ENCODE measurements at regions not wholly inside any gene's neighbourhood (a gene's known extent, or its start where the extent isn't known, plus 50 kb on each side); places are given as distances from the start of the nearest gene placed in this dataset.

DNA sequence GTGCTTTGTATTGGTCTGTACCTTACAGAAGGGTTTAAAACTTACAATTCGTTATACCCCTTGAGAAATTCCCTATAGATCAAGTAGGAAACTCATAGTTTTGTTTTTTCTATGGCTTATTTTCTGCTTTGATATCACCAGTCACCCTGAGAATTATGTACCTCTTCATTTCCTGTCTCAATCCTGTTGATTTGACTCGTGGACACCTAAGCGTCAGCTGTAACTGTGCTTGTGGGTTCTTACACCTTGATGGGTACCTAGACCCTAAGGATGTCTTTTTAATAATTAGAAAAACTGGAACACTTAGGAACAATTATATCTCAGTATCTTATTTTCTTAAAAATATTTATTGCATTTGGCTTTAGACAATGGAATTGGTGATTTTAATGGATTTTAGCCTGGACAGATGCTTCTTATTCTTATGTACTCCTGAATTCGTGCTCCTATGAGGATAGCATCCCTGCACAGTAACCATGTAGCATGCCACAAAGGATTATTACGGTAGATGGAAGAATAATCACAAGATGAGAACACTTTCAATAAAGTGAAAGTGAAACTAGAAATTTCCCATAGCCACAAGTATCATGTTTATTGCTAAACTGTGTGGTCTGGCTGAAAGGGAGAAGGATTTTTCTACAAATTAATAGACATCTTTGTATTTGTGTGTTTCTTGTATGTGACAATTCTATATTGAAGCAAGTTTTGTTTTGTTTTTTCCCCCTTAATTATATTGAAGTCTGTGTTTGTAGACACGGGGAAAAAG, 1920.3 kb upstream of the WWC1 start:
- no peak for DNase-seq

DNA sequence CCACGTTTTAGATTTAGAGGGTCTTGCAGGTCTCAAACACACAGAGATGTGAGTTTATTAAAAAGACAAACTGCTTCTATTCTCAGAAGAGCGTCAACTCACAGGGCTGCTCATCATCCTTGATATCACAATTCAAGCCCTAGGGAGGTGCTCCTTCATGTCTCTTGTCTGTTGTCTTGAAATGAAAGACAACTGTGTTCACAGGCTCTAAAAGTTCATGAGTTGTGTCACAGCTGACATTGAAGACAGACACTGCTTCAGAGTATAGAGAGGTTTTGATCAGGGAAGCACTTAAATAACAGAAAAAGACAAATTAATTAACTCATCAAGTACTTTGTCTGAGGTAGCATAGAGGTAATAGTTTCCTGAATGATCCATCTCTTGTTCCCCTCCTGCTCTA, 1917.6 kb upstream of the WWC1 start:
- DNase-seq = no peak

DNA sequence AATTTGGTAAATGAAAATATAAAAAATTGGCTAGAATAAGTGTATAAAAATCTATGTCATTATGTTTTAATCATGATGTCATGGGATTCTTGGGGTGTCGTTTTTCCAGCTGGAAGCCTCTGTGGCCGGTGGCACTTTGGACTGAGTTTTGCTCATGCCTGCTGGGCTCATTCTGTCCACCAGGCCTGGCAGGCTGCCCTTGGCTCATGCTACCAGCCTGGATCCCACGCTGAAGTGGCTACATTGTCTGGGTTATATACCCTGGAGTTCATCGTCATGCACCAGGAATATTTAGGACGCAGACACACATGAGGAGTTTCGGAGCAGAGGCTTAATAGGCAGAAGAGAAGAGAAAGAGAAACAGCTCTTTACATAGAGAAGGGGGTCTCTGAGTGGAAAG, 1913.7 kb upstream of the WWC1 start:
- DNase-seq = no peak

DNA sequence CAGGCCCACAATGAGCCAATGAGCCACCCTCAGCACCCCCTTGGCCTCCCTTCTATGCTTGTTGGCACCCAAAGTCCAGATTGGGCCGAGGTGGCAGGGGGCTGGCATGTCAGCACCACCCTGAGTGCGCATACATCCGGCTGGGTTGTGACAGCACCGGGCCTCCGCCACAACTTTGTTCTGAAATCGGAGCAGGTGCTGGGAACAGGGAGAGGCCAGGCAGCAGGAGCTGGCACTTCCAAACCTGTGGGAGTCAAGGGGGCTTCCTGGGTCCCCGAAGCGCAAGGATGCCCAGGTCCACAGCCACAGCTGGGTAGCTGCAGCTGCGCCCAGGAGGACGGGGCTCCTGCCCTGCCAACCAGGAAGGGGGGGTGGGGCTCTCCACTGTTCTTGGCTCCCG, 1911.9 kb upstream of the WWC1 start:
- no peak for DNase-seq

DNA sequence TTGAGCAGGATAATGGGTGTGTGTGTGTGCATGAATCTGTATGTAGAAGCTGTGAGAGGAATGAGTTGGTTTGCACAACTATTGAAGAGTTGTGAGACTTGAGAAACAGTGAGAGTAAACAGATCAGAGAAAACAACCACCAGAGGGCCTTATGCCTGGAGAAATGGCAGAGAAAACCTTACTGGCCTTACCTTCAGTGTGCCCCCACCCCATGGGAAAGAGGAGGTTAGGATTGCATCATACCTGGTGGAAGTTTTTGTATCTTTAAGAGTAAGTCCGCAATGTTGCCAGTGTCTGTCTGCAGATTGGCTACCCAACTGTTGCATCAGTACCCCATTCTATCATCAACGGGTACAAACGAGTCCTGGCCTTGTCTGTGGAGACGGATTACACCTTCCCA, 1909.4 kb upstream of the WWC1 start:
- no peak for DNase-seq

DNA sequence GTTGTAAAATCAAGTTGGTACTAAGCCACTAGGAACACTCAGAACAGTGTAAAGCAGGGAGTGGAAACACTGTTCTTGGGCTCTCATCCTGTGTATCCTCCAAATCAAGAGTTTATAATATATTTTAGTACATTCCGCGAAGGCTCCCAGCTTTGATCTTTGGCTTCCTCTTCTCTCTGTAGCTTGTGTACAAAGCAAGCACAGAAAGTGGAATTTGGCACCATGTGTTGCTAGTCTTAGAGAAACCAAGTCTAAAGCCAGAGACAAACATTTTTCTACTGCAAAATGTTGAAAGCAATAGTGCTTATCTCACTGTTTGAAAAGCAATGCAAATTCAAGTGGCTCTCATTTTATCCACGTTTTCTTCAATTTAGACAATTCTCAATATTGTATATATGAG, 1893.3 kb upstream of the WWC1 start:
- no peak for DNase-seq

DNA sequence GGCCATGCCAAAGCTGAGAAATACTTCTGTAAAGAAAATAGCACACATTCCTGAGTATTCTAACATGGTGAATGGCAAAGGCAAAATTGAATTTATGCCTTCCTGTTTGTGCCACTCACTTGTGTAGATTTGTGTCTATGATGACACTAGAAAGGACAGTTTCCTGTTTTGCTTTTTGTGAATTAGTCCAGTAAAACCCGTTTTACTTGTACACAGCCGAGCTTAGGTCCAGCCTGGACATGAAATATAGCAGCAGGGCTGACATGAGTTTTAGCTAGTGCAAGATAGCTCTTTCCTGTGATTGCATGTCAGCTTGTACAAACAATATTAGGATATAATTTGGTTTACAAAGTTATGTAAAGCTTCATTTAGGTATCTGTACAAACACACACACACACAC, 1891.7 kb upstream of the WWC1 start:
- DNase-seq = no peak

DNA sequence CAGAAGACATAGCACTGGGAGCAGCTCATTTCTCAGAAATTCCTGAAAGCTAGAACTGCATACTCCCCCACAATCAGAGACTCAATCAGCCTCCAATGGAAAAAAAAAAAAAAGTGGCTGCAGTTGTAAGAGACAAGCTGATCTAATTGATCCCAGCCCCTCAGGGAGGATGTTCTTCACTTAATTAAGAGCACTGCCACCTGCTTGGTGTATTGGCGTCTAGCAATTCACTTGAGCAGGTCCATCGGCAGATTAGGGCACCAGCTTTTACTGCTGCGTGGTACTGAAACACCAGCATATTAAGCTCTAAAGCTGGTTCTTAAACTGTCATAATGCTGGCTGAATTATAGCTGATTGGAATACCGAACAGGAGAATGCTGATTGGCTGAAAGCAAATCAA, 1890.1 kb upstream of the WWC1 start:
- no peak for DNase-seq

DNA sequence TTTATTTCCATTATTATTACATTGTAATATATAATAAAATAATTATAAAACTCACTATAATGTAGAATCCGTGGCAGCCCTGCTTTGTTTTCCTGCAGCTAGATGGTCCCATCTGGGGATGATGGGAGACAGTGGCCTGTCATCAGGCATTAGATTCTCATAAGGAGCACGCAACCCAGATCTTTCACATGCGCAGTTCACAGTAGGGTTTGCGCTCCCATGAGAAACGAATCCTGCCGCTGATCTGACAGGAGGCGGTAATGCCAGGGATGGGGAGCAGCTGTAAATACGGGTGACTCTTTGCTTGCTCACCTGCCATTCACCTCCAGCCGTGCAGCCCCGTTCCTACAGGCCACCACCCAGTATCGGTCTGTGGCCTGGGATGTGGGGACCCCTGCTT, 1879.3 kb upstream of the WWC1 start:
- DNase-seq = no peak

DNA sequence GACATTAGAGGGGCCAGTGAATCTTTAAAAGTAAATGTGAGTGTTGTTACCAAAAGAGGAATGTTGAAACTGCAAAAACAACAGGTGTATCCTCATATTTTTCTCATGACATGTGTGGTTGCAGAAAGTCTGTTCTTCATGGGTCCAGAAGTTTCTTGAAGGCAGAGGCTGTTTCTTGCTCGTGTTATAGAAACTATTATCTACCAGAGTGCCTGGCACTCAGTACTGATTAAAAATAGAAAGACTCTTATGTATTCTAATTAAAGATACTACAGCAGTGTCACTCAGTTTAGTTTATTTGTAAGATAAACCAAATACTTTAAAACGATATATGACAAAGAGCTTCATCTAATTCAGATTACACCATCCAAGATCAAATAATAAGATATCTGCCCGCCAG, 1864.2 kb upstream of the WWC1 start:
- no peak for DNase-seq

DNA sequence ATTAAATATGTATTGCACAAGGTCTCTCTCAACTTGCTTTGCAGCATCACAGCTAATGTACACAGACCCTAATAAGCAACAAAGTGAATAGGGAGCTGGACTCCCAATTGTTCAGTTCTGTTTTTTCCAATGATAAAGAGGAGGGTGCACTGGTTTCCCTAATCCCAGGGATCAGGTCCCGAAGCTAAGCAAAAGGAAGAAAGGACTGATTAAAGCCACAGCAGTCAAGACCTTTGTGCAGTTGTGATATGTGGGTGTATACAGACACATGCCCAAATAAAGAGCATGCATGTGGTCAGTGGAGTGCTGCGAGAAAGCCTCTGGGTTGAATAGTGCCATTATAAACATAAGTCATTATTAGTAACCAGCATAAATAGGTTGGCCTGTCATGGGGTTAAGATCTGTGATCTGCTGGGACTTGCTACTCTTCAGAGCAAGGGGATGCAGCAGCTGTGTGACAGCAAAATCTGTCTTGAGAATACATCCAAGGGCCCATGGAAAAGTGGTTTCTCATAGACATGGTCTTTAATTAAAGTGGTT, 1863.1 kb upstream of the WWC1 start:
- DNase-seq = no peak

DNA sequence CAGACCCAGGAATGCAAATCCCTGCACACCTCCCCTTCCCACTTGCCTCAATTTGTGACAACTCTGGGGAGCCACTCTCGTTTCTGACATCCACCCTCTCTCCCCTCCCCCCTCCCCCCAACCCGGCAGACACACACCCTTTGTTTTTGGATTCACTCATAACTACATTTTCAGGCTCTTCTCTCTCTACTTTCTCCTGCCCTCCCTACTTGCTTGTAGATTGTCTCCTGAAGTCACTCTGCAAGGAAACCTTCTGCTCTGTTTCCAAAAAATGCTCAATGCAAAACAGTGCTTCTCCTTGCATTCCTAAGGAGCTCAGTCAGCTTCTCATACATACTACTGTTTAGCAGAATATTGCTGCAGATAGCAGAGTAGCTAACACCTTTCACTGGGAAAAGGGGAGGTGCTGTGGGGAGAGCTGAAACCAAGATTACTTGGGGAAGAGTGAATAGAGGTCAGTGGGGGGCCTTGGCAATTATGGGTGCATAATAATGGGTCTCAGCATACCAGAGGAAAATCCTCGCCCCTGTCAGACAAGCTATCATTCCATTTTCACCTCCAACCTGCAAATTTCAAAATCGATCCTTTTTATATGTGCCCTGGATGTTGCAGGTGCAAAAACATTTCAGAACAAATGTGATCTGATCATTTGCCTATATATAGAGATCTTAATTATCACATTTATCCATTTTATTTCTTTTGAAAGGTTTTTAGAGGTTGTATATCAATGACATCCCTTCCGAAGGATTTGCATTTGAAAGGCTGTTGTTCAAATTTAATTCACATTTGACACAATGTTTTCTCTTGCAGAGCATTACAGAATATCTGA, 1860.7 kb upstream of the WWC1 start:
- DNase-seq = no peak

DNA sequence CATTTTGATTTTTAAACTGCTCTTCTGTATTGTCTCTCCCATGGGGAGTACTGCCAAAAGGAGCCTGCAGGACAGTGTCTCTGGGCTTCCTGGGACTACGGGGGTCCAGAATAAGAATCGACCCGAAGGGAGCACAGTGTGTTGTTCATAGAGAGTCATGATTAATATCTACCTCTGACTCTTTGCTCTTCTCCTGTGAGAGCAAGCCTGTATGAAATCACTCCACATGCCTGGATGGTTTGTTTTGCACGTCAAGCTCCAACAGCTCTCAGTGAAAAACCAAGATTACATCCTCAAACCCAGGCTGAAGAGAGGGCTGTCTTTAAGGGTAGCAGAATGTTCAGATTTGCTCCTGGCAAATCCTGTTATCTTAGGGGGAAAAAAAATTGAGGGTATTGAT, 1860.0 kb upstream of the WWC1 start:
- DNase-seq = no peak

DNA sequence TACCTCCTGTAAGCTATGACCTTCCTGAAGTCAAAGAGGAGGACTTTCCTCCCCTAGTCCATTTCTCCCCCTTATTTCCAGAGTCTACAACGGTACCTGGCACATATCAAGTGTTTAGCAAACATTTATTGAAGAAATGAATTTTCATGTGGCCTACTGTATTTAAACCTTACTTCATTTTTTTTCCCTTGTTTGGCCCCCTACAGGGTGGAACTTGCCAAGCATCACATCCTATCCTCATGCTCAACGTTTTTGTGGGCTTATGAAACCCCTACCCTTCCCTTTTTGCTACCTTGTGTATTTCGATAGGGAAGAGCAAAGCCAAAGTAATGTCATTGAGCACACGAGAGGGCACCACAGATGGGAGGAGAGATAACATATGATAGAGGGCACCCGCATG, 1857.8 kb upstream of the WWC1 start:
- DNase-seq = no peak

DNA sequence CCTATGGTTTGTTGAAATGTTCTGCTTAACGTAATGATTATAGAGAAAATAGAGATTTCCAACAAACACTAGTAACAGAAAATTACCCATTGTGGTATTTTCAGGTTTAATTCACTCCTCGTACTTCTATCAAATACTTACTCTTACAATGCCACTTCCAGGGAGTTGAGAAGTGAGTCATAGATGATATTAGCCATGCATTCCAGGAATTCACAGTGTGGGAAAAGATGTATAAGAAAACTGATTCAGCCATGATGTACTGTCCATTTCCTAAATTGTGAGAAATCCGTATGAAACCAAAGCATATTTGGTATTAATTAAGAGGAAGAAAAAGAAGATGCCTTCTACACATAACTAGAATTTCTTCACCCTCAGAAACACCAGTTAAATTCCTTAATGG, 1854.6 kb upstream of the WWC1 start:
- no peak for DNase-seq

DNA sequence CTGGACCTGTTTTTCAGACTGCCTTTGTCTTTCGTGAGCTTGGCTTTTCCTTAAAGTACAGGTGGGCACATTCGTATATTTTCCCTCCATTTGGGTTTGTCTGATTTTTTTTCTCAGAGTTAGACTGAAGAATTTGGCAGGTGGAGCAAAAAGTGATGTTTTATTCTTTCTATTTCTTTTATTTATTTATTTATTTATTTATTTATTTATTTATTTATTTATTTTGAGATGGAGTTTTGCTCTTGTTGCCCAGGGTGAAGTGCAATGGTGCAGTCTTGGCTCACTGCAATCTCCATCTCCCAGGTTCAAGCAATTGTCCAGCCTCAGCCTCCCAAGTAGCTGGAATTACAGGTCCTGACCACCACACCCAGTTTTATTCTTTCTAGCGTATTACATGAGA, 1805.1 kb upstream of the WWC1 start:
- DNase-seq = no peak

DNA sequence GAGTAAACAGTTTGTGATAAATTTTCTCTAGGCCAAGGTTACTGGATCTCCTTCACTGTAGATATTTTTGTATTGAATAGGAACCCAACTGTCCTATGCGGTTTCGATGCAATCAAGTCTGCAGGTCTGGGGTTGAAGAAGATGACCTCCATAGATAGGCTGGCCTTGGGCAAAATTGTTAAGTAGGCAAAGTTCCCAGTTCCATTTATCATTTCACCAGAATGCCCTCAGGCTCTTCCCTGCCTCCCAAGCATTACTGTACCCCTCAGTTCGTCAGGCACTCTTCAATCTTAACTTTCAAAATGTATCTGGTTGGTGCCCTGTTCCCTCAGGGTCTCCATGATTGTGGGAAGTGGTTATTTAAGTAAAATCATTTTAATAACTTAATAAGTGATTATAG, 1802.9 kb upstream of the WWC1 start:
- DNase-seq = no peak

DNA sequence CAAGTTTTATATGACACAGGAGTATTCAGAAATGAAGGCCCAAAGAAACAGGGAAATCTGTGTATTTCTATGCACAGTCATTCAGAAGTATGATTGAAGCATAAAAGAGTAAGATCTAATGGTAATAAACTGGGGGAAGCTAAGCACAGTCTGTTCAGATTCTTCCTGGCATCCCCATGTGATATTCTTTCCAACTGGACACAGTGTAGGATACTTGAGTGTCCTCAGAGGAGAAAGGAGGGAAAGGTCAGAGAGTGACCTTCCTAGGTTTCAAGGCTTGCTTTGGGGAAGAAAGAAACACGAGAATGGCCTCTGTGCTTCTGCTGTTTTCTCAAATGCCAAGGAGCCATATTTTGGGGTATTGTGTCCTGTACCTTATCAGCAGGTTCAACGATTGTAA, 1798.4 kb upstream of the WWC1 start:
- no peak for DNase-seq

DNA sequence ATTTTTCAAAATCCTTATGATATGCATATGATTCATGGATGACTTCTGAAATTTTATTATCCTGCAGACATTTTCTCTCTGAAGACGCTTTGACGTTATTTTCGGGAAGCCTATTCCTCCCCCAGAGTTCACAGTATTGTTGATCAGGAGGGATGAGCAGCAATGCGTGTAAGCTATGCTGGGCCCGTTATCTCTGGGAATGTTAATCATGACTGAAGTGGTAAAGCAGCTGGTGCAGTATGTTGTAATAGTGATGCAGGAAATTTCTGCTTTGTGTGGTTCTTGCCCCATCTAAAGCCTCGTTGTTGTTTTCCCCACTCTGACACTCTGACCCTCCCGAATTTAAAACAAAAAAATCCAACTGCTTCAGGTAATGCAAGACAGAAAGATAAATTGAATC, 1797.8 kb upstream of the WWC1 start:
- DNase-seq = no peak

DNA sequence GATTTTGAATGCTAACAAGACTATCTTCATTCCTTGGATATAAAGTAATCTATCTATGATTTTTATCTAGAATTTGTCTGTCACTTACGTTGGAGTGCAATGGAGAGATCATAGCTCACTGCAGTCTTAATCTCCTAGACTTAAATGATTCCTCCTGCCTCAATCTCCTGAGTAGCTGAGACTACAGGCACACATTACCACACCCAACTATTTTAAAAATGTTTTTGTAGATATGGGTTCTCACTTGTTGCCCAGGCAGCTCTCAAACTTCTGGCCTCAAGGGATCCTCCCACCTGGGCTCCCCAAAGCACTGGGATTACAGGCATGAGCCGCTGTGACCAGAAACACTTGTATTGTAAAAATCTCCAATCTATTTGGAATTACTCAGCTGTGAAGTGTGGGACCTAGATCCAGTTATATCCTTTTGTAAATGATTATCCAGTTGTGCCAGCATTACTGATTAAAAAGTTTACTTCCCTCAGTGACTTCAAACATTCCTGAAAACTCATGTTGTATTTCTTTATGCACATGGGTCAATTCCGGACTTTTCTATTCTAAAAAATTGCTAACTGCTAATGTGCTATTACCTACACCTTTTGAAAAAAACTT, 1793.8 kb upstream of the WWC1 start:
- DNase-seq = no peak

DNA sequence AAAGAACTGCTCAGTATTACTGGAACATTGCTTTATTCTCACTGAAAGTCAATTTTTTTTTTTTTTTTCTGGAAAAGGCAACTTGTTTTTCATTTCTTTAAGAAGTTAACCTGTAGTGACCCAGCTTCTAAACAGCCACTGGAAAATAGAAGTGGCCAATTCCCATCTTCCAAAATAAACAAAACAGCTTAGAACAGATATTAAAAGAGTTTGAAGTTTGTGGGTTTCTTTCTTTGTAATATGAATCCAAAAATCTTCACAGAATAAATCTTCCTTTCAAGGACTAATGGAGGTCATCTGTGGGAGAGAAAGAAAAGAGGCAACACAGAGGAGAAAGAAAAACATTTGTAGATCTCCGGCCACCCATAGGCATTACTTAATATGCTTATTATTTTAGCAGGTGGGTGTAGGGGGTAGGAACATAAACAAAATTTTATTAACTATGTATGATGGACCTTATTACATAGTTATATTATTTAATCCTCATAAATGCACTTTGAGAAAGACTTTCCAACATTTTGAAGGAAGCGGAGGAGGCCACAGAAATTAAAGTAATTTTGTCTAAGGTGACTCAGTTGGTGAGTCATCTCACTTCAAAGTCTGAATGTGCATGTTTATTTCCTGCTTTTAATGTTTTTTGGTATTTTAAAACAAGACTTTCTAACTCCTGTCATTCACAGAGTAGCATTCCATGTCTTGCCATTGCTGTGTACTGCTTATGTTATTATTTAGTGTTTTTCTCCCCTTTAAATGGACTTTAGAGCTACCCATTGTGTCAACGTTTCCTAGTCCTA, 1791.8 kb upstream of the WWC1 start:
- no peak for DNase-seq

DNA sequence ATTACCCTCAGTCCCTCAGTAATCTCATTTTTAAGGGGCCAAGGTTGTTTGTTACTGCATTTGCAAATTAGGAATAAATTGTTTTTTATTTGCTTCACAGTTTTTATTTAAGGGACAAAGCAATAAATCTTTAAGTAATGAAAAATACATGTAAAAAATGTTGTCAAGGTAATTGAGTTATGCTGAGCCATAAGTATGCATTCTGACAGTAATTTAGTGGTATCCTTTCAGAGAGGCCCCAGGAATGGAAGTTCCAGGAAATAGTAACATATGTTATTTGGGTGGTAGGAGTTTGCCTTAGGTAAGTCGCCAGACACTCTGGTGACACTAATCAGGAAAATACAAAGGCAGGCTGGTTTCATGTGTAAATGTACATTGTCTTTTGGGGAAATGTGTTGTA, 1787.9 kb upstream of the WWC1 start:
- no peak for DNase-seq

DNA sequence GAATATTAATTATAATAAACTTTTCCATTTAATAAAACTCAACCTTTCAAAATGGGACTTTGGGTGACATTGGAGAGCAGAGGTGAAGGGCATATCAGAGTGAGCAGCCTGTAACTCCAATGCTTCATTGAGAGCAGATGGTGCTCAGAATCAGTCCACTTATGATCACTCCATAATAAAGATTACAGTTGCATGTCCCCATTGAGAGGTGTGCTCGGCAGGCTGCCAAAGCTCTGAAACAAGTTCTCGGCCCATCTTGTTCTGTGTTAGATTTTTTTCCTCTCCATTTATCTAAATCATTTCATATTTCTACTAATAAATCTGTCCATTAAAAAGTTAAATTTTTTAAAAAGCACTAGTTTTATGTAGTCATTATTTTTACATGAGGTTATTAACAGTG, 1786.4 kb upstream of the WWC1 start:
- no peak for DNase-seq

Data from activated gamma-delta T cell treated with Interleukin-2 at 50 U/mL for 16 hours (primary cell).